SU-DHL-6 (cell line): ENCODE measurements at regions not wholly inside any gene's neighbourhood (a gene's known extent, or its start where the extent isn't known, plus 50 kb on each side); places are given as distances from the start of the nearest gene placed in this dataset.
"Not testable (repeated sequence)": the region's sequence is repeated elsewhere in the genome, so short reads cannot be mapped to it uniquely, and the experiment has no call there.

Experiments
- EZH2phosphoT487 ChIP-seq: fragments of 200-600 bp; sonication (generic), shearing (Covaris generic); conservative IDR thresholded peaks from 2 replicates; pipeline ENCODE4 v1.6.1; 2018; ENCODE audit warnings: mild to moderate bottlenecking, antibody characterized with exemption, low read length, moderate library complexity, mixed read lengths
- TF ChIP-seq, protein P1 (sequence below): fragments of 200-600 bp; sonication (generic); IDR thresholded peaks from one replicate; pipeline ENCODE4 v1.5.1; 2017; ENCODE audit warnings: antibody characterized with exemption, mild to moderate bottlenecking, low read length, moderate library complexity; ENCODE audit not compliant: insufficient read depth, poor library complexity, severe bottlenecking

DNA sequence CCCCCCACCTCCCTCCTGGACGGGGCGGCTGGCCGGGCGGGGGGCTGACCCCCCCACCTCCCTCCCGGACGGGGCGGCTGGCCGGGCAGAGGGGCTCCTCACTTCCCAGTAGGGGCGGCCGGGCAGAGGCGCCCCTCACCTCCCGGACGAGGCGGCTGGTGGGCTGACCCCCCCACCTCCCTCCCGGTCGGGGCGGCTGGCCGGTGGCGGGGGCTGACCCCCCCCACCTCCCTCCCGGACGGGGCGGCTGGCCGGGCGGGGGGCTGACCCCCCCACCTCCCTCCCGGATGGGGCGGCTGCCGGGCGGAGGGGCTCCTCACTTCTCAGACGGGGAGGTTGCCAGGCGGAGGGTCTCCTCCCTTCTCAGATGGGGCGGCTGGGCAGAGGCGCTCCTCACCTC is 166.9 kb upstream of the TAPT1 start:
- TF ChIP-seq, protein P1, sequence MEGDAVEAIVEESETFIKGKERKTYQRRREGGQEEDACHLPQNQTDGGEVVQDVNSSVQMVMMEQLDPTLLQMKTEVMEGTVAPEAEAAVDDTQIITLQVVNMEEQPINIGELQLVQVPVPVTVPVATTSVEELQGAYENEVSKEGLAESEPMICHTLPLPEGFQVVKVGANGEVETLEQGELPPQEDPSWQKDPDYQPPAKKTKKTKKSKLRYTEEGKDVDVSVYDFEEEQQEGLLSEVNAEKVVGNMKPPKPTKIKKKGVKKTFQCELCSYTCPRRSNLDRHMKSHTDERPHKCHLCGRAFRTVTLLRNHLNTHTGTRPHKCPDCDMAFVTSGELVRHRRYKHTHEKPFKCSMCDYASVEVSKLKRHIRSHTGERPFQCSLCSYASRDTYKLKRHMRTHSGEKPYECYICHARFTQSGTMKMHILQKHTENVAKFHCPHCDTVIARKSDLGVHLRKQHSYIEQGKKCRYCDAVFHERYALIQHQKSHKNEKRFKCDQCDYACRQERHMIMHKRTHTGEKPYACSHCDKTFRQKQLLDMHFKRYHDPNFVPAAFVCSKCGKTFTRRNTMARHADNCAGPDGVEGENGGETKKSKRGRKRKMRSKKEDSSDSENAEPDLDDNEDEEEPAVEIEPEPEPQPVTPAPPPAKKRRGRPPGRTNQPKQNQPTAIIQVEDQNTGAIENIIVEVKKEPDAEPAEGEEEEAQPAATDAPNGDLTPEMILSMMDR, result not testable (repeated sequence)
- not testable (repeated sequence) for TF ChIP-seq EZH2phosphoT487
